Loucy (cell line): ENCODE measurements at regions not wholly inside any gene's neighbourhood (a gene's known extent, or its start where the extent isn't known, plus 50 kb on each side); places are given as distances from the start of the nearest gene placed in this dataset.

Source experiments
- EZH2phosphoT487 ChIP-seq: fragments of 200-600 bp; IDR thresholded peaks from 2 replicates; pipeline ENCODE4 v1.6.1; 2018; ENCODE audit warnings: antibody characterized with exemption, mild to moderate bottlenecking, moderate library complexity, borderline replicate concordance
- TF ChIP-seq, protein P1 (sequence below): fragments of 200-600 bp; sonication (generic); conservative IDR thresholded peaks from 2 replicates; pipeline ENCODE4 v1.5.1; 2014; ENCODE audit warnings: mild to moderate bottlenecking, antibody characterized with exemption, low read length

DNA sequence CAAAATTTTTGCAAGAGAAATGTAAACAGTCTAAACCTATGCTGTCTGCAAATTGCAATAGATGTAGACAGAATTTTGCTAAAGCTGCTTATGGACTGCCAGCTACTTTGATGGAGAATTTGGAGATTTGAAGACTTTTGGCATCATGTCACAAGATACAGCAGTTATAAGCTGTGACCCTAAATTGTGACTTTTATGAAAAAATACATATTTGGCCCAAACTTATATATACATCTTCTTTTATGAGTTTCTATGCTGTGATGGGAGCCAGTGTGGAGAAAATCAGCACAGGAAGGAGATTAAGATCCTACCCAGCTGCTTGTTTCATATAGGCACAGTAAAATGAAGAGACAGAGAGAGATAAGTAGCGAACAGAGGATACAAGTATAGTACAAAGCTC, 1595.4 kb downstream of the PLA2G4A start:
- TF ChIP-seq, protein P1, sequence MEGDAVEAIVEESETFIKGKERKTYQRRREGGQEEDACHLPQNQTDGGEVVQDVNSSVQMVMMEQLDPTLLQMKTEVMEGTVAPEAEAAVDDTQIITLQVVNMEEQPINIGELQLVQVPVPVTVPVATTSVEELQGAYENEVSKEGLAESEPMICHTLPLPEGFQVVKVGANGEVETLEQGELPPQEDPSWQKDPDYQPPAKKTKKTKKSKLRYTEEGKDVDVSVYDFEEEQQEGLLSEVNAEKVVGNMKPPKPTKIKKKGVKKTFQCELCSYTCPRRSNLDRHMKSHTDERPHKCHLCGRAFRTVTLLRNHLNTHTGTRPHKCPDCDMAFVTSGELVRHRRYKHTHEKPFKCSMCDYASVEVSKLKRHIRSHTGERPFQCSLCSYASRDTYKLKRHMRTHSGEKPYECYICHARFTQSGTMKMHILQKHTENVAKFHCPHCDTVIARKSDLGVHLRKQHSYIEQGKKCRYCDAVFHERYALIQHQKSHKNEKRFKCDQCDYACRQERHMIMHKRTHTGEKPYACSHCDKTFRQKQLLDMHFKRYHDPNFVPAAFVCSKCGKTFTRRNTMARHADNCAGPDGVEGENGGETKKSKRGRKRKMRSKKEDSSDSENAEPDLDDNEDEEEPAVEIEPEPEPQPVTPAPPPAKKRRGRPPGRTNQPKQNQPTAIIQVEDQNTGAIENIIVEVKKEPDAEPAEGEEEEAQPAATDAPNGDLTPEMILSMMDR, result no peak
- no peak for TF ChIP-seq EZH2phosphoT487
